ENCODE measurements at regions not wholly inside any gene's neighbourhood (a gene's known extent, or its start where the extent isn't known, plus 50 kb on each side); places are given as distances from the start of the nearest gene placed in this dataset.

GRCh38 chr12:123033392-123034021 lies 53.0 kb downstream of the ARL6IP4 start:
- no peak for TF ChIP-seq POLR2A (IDR thresholded peaks at IDR 0.05)
- TF ChIP-seq, protein P1, sequence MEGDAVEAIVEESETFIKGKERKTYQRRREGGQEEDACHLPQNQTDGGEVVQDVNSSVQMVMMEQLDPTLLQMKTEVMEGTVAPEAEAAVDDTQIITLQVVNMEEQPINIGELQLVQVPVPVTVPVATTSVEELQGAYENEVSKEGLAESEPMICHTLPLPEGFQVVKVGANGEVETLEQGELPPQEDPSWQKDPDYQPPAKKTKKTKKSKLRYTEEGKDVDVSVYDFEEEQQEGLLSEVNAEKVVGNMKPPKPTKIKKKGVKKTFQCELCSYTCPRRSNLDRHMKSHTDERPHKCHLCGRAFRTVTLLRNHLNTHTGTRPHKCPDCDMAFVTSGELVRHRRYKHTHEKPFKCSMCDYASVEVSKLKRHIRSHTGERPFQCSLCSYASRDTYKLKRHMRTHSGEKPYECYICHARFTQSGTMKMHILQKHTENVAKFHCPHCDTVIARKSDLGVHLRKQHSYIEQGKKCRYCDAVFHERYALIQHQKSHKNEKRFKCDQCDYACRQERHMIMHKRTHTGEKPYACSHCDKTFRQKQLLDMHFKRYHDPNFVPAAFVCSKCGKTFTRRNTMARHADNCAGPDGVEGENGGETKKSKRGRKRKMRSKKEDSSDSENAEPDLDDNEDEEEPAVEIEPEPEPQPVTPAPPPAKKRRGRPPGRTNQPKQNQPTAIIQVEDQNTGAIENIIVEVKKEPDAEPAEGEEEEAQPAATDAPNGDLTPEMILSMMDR (IDR thresholded peaks at IDR 0.05), result no peak

Data from vagina (tissue), 2 donors.